ENCODE measurements at regions not wholly inside any gene's neighbourhood (a gene's known extent, or its start where the extent isn't known, plus 50 kb on each side); places are given as distances from the start of the nearest gene placed in this dataset.

DNA sequence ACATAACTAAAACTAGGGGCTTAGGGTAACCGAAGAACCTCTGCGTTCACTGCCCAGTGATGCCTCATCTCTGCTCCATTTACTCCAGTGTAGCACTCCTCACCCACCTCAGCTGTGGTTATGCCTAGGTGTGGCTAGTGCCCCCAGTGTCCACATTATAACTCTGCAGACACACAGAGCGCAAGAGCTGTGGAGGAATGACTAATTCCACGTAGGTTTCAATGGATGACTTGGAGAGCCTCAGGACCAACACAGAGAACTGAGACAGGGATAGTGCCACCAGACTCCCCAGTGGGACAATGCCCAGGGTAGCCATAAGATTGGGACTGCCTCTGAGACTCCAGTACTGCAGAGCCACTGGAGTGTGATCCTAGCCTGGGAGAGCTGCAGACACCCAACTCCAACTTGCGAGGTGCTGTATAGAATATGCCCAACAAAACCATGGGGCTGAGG lies 542.4 kb upstream of the DIPK2B start (continued):
- TF ChIP-seq, protein P1, sequence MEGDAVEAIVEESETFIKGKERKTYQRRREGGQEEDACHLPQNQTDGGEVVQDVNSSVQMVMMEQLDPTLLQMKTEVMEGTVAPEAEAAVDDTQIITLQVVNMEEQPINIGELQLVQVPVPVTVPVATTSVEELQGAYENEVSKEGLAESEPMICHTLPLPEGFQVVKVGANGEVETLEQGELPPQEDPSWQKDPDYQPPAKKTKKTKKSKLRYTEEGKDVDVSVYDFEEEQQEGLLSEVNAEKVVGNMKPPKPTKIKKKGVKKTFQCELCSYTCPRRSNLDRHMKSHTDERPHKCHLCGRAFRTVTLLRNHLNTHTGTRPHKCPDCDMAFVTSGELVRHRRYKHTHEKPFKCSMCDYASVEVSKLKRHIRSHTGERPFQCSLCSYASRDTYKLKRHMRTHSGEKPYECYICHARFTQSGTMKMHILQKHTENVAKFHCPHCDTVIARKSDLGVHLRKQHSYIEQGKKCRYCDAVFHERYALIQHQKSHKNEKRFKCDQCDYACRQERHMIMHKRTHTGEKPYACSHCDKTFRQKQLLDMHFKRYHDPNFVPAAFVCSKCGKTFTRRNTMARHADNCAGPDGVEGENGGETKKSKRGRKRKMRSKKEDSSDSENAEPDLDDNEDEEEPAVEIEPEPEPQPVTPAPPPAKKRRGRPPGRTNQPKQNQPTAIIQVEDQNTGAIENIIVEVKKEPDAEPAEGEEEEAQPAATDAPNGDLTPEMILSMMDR (CRISPR knock-in tag; IDR thresholded peaks at IDR 0.05): peak; percentile 31; the same call in 1 of the 2 replicates
- TF ChIP-seq, protein P2, sequence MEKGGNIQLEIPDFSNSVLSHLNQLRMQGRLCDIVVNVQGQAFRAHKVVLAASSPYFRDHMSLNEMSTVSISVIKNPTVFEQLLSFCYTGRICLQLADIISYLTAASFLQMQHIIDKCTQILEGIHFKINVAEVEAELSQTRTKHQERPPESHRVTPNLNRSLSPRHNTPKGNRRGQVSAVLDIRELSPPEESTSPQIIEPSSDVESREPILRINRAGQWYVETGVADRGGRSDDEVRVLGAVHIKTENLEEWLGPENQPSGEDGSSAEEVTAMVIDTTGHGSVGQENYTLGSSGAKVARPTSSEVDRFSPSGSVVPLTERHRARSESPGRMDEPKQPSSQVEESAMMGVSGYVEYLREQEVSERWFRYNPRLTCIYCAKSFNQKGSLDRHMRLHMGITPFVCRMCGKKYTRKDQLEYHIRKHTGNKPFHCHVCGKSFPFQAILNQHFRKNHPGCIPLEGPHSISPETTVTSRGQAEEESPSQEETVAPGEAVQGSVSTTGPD (CRISPR knock-in tag; IDR thresholded peaks at IDR 0.05): no peak
- TF ChIP-seq ZNF558 (CRISPR knock-in tag; IDR thresholded peaks at IDR 0.05; ENCODE audit: borderline replicate concordance) (no peak), ZBTB42 (CRISPR knock-in tag; IDR thresholded peaks at IDR 0.05) (no peak), ZNF33B (CRISPR knock-in tag; IDR thresholded peaks at IDR 0.05) (no peak), MZF1 (CRISPR knock-in tag; IDR thresholded peaks at IDR 0.05; ENCODE audit: borderline replicate concordance) (no peak), POLR2G (IDR thresholded peaks at IDR 0.05; ENCODE audit: low read depth, low read length) (0 out of 2 replicates have a peak, but pooled peaks have one; percentile 17), RBM22 (optimal IDR thresholded peaks at IDR 0.05; ENCODE audit: low read length) (peak; percentile 66), ARNTL (CRISPR knock-in tag; IDR thresholded peaks at IDR 0.05) (no peak)
- TF ChIP-seq, protein P3, sequence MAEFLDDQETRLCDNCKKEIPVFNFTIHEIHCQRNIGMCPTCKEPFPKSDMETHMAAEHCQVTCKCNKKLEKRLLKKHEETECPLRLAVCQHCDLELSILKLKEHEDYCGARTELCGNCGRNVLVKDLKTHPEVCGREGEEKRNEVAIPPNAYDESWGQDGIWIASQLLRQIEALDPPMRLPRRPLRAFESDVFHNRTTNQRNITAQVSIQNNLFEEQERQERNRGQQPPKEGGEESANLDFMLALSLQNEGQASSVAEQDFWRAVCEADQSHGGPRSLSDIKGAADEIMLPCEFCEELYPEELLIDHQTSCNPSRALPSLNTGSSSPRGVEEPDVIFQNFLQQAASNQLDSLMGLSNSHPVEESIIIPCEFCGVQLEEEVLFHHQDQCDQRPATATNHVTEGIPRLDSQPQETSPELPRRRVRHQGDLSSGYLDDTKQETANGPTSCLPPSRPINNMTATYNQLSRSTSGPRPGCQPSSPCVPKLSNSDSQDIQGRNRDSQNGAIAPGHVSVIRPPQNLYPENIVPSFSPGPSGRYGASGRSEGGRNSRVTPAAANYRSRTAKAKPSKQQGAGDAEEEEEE (CRISPR knock-in tag; IDR thresholded peaks at IDR 0.05; ENCODE audit: borderline replicate concordance): no peak
- TF ChIP-seq, protein P4, sequence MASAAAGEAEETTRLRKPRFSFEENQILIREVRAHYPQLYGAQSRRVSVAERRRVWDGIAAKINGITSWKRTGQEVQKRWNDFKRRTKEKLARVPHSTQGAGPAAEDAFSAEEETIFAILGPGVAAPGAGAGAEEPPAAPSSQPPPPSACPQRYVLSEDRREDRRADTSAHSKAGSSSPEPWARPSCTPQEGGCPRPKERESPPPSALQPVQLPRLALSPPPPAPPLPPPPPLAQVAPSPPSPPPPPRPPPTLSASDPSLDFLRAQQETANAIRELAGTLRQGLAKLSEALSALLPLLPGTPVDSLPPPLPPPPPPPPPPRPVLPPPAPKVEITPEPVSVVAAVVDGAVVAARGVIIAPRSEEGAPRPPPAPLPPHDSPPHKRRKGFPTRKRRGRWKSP (CRISPR knock-in tag; IDR thresholded peaks at IDR 0.05): no peak
